ENCODE measurements at regions not wholly inside any gene's neighbourhood (a gene's known extent, or its start where the extent isn't known, plus 50 kb on each side); places are given as distances from the start of the nearest gene placed in this dataset.
"Not testable (repeated sequence)": the region's sequence is repeated elsewhere in the genome, so short reads cannot be mapped to it uniquely, and the experiment has no call there.

DNA sequence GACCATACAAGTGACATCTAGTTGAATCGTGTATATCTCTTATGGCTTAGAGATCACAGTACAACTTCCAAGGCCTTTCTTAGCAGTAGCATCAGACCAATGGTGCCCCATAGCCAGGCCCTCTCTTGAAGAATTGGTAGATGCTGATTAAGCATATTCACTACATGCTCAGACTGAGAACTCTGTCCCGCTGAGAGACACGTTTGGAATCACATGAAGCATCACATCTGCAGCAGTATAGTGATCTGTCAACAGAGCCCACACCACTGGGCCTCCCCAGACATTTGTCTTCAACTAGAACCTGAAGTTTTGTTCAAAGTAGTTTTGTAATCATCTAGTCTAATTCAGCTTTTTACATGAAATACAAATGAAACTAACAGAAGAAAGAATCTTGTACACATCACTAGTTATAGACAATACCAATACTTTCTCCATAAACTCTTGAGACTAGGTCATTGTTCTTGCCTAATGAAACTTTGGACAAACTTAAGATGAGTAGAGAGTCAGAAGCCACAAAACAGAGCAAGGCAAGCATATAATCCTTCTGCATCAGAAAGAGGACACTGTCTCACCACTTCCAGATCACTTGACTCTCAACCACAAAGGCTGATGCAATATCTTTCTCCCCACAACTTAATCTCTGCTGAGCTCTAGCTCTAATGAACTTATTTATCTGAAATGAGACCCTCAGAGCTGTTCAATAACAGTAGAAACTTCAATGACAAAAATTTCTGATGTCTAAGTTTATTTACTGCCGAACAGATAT lies 182.7 kb downstream of the TBX18 start:
- CTCF ChIA-PET, result no interaction called here
- TF ChIP-seq, protein P1, sequence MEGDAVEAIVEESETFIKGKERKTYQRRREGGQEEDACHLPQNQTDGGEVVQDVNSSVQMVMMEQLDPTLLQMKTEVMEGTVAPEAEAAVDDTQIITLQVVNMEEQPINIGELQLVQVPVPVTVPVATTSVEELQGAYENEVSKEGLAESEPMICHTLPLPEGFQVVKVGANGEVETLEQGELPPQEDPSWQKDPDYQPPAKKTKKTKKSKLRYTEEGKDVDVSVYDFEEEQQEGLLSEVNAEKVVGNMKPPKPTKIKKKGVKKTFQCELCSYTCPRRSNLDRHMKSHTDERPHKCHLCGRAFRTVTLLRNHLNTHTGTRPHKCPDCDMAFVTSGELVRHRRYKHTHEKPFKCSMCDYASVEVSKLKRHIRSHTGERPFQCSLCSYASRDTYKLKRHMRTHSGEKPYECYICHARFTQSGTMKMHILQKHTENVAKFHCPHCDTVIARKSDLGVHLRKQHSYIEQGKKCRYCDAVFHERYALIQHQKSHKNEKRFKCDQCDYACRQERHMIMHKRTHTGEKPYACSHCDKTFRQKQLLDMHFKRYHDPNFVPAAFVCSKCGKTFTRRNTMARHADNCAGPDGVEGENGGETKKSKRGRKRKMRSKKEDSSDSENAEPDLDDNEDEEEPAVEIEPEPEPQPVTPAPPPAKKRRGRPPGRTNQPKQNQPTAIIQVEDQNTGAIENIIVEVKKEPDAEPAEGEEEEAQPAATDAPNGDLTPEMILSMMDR (IDR thresholded peaks at IDR 0.05; ENCODE audit: control extremely low read depth, extremely low read depth, low read depth, missing control alignments), result no peak
- DNase-seq (ENCODE audit: extremely low spot score), result no peak
- POLR2A ChIA-PET, result no interaction called here

DNA sequence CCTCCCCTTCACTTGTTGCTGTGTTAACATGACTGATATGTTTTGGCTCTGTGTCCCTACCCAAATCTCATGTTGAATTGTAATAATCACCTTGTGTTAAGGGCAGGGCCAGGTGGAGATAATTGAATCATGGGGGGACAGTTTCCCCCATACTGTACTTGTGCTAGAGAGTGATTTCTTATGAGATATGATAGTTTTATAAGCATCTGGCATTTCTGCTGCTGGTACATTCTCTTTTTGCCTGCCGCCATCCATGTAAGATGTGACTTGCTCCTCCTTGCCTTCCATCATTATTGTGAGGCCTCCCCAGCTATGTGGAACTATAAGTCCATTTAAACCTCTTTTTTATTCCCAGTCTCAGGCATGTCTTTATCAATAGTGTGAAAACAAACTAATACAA lies 185.0 kb downstream of the TBX18 start:
- TF ChIP-seq, protein P1 (IDR thresholded peaks at IDR 0.05; ENCODE audit: control extremely low read depth, extremely low read depth, low read depth, missing control alignments), result no peak
- ChIA-PET CTCF (no interaction called here), POLR2A (no interaction called here)
- DNase-seq (ENCODE audit: extremely low spot score), result no peak

DNA sequence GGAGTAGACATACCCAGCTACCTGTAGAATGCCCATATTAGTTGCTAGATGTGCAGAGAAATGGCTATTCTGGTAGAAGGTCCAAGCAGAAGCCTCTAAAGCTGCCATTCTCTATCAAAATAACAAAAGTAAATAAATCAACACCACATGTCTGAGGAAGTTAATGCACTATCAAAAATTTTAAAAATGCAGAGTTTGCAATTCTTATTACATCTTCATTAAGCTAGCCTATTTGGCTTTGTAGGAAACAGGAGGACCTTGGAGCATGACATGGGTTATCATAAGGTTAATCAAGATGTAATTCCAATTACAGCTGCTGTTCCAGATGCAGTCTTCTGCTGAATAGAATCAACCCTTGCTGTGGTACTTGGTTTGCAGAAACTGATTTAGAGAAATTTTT lies 188.4 kb downstream of the TBX18 start:
- ChIA-PET POLR2A (no interaction called here), CTCF (no interaction called here)
- TF ChIP-seq, protein P1 (IDR thresholded peaks at IDR 0.05; ENCODE audit: control extremely low read depth, extremely low read depth, low read depth, missing control alignments), result no peak
- no peak for DNase-seq (ENCODE audit: extremely low spot score)

DNA sequence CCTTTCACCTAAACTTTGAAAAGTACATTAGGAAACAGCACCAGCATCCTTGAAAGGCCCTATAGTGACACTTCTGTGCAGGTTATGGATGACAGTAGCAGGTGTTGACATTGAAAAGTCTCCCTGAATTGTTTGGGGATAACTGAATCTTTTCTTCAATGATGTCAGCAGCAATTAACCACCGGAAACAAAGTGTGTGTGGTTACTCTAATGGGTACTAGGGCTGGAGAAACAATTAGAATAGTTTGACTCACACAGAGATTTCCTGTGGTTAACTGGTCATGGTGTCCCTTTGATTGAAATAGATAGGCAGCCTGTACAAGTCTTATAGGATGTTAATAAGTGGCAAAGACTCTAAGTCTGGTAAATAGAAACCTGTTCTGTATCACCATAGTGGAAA lies 189.1 kb downstream of the TBX18 start:
- CTCF ChIA-PET, result interaction anchor here (0.7 kb wide), 1 partner anchor 12 kb away, joined by 3 read pairs; no protein-coding TSS in a partner anchor
- DNase-seq (ENCODE audit: extremely low spot score), result no peak
- TF ChIP-seq, protein P1 (IDR thresholded peaks at IDR 0.05; ENCODE audit: control extremely low read depth, extremely low read depth, low read depth, missing control alignments), result no peak
- POLR2A ChIA-PET, result no interaction called here

DNA sequence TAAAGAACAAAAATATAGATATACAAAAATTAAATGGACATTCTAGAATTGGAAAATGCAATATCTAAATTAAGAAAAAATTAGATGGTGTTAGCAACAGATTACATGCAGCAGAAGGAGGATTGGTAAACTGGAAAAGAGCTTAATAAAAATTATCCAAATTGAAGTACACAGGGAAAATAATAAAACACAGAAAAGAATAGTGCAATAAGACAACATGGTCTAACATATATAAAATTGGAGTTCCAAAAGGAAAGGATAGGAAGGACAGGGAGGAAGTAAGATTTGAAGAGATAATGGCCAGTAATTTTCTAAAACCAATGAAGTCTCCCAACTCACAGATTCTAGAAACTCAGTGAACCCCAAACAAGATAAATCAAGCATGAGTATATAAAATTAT lies 194.5 kb downstream of the TBX18 start:
- TF ChIP-seq, protein P1 (IDR thresholded peaks at IDR 0.05; ENCODE audit: control extremely low read depth, extremely low read depth, low read depth, missing control alignments), result no peak
- DNase-seq (ENCODE audit: extremely low spot score), result no peak
- POLR2A ChIA-PET, result no interaction called here
- CTCF ChIA-PET, result no interaction called here

DNA sequence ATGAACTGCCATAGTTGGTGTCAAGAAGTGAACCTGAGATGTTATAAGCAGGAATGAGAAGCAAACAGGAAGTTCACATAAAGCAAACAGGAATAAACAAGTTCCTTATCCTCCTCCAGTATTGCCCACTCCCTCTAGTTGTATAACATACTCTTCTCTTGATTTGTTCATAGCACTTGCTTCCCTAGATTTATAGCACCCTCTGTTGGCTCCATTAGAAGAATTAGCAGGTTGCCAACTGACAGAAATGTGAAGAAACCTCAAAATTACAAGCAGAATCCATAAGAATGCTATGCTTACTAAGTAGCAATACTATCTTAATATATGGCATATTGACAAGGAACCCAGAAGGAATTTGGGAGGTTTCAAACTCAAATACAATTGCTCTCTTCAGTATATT lies 195.4 kb downstream of the TBX18 start:
- TF ChIP-seq, protein P1 (IDR thresholded peaks at IDR 0.05; ENCODE audit: control extremely low read depth, extremely low read depth, low read depth, missing control alignments), result peak; percentile 2
- POLR2A ChIA-PET, result no interaction called here
- CTCF ChIA-PET, result no interaction called here
- DNase-seq (ENCODE audit: extremely low spot score), result no peak

DNA sequence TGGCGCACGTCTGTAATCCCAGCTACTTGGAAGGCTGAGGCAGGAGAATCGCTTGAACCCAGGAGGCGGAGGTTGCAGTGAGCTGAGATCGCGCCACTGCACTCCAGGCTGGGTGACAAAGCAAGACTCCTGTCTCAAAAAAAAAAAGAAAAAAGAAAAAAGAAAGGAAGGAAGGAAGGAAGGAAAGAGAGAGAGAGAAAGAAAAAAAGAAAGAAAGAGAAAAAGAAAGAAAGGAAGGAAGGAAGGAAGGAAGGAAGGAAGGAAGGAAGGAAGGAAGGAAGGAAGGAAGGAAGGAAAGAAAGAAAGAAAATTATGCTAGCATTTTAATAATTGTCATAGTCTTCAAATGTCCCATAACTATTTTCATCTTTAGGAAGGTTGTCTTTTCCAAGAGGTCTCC lies 198.7 kb downstream of the TBX18 start:
- POLR2A ChIA-PET; CTCF ChIA-PET; DNase-seq (ENCODE audit: extremely low spot score): not testable (repeated sequence)
